H9 (cell line): ENCODE measurements at regions not wholly inside any gene's neighbourhood (a gene's known extent, or its start where the extent isn't known, plus 50 kb on each side); places are given as distances from the start of the nearest gene placed in this dataset.
"Not testable (repeated sequence)": the region's sequence is repeated elsewhere in the genome, so short reads cannot be mapped to it uniquely, and the experiment has no call there.

Source experiments
- DNase-seq: peaks from one replicate; pipeline ENCODE4 v3.0.0-alpha.2; 2017
- H2AFZ ChIP-seq: one replicate; pipeline ENCODE4 v1.6.1; 2013; ENCODE audit warnings: mild to moderate bottlenecking, low read length, control low read depth, moderate library complexity
- H2AK5ac ChIP-seq: 2 replicates; pipeline ENCODE4 v1.6.1; 2013; ENCODE audit warnings: low read length, control low read depth, mixed read lengths; ENCODE audit not compliant: insufficient read length
- H2BK120ac ChIP-seq: one replicate; pipeline ENCODE4 v1.6.1; 2013; ENCODE audit warnings: low read depth, mild to moderate bottlenecking, low read length, control low read depth, inconsistent platforms; ENCODE audit not compliant: poor library complexity, severe bottlenecking
- H2BK12ac ChIP-seq: 2 replicates; pipeline ENCODE4 v1.6.1; 2013; ENCODE audit warnings: low read length, control low read depth, mixed read lengths, low read depth; ENCODE audit not compliant: insufficient read length
- H2BK15ac ChIP-seq: 2 replicates; pipeline ENCODE4 v1.6.1; 2013; ENCODE audit warnings: low read depth, low read length, control low read depth
- H2BK20ac ChIP-seq: one replicate; pipeline ENCODE4 v1.6.1; 2013; ENCODE audit warnings: low read depth, mild to moderate bottlenecking, low read length, control low read depth, inconsistent platforms; ENCODE audit not compliant: poor library complexity, severe bottlenecking
- H2BK5ac ChIP-seq: 2 replicates; pipeline ENCODE4 v1.6.1; 2013; ENCODE audit warnings: low read length, control low read depth, mixed read lengths; ENCODE audit not compliant: insufficient read length
- H3K14ac ChIP-seq: 2 replicates; pipeline ENCODE4 v1.6.1; 2013; ENCODE audit warnings: low read length, control low read depth; ENCODE audit not compliant: insufficient read depth
- H3K18ac ChIP-seq: 2 replicates; pipeline ENCODE4 v1.6.1; 2013; ENCODE audit warnings: low read depth, mild to moderate bottlenecking, mixed read lengths, low read length, control low read depth; ENCODE audit not compliant: insufficient read length
- H3K23ac ChIP-seq: 2 replicates; pipeline ENCODE4 v1.6.1; 2013; ENCODE audit warnings: low read length, control low read depth, mixed read lengths, low read depth; ENCODE audit not compliant: insufficient read length
- H3K23me2 ChIP-seq: 2 replicates; pipeline ENCODE4 v1.6.1; 2013; ENCODE audit warnings: low read depth, mild to moderate bottlenecking, mixed read lengths, low read length, control low read depth; ENCODE audit not compliant: insufficient read length, poor library complexity, severe bottlenecking
- H3K27ac ChIP-seq: 2 replicates; pipeline ENCODE4 v1.5.1; 2013; ENCODE audit warnings: low read length, control low read depth, mixed read lengths, low read depth; ENCODE audit not compliant: insufficient read length
- H3K27me3 ChIP-seq: 2 replicates; pipeline ENCODE4 v1.6.1; 2013; ENCODE audit warnings: low read length, control low read depth, inconsistent platforms; ENCODE audit not compliant: insufficient read depth
- H3K4ac ChIP-seq: 2 replicates; pipeline ENCODE4 v1.6.1; 2013; ENCODE audit warnings: low read depth, mild to moderate bottlenecking, control low read depth, inconsistent platforms, low read length, moderate library complexity
- H3K4me1 ChIP-seq: 2 replicates; pipeline ENCODE4 v1.6.1; 2013; ENCODE audit warnings: low read length, control low read depth, inconsistent platforms; ENCODE audit not compliant: insufficient read depth
- H3K4me2 ChIP-seq: 2 replicates; pipeline ENCODE4 v1.6.1; 2013; ENCODE audit warnings: low read length, control low read depth, mixed read lengths; ENCODE audit not compliant: insufficient read length, insufficient read depth
- H3K56ac ChIP-seq: 2 replicates; pipeline ENCODE4 v1.6.1; 2013; ENCODE audit warnings: low read depth, mild to moderate bottlenecking, mixed read lengths, low read length, control low read depth; ENCODE audit not compliant: insufficient read length
- H3K79me1 ChIP-seq: 2 replicates; pipeline ENCODE4 v1.6.1; 2013; ENCODE audit warnings: low read depth, mild to moderate bottlenecking, moderate library complexity, low read length, control low read depth, inconsistent platforms; ENCODE audit not compliant: insufficient read depth, poor library complexity, severe bottlenecking
- H3K79me2 ChIP-seq: 2 replicates; pipeline ENCODE4 v1.6.1; 2013; ENCODE audit warnings: low read length, control low read depth, inconsistent platforms; ENCODE audit not compliant: insufficient read depth
- H3K9ac ChIP-seq: 2 replicates; pipeline ENCODE4 v1.6.1; 2013; ENCODE audit warnings: low read length, control low read depth, mixed read lengths; ENCODE audit not compliant: insufficient read length; ENCODE audit errors: extremely low read depth
- H3K9me3 ChIP-seq: one replicate; pipeline ENCODE4 v1.6.1; 2013; ENCODE audit warnings: low read depth, low read length, inconsistent platforms; ENCODE audit not compliant: control insufficient read depth
- H3T11ph ChIP-seq: one replicate; pipeline ENCODE4 v1.6.1; 2013; ENCODE audit warnings: mild to moderate bottlenecking, low read length, control low read depth, inconsistent platforms
- H4K20me1 ChIP-seq: one replicate; pipeline ENCODE4 v1.6.1; 2013; ENCODE audit not compliant: control insufficient read depth, insufficient read length, insufficient read depth
- H4K5ac ChIP-seq: 2 replicates; pipeline ENCODE4 v1.6.1; 2013; ENCODE audit warnings: low read depth, mild to moderate bottlenecking, mixed read lengths, low read length, control low read depth; ENCODE audit not compliant: insufficient read length
- H4K8ac ChIP-seq: replicated peaks from 2 replicates; pipeline ENCODE4 v1.6.1; 2013; ENCODE audit warnings: low read length, control low read depth, mixed read lengths, low read depth; ENCODE audit not compliant: insufficient read length
- H4K91ac ChIP-seq: 2 replicates; pipeline ENCODE4 v1.6.1; 2013; ENCODE audit warnings: low read depth, mild to moderate bottlenecking, moderate library complexity, mixed read lengths, low read length, control low read depth; ENCODE audit not compliant: insufficient read length
- H3K27ac Mint-ChIP-seq, 3 experiments: 2 replicates in 2 of 3; 3 replicates in 1 of 3; pipeline ENCODE4 v1.8.0; 2020 to 2021; ENCODE audit warnings: mixed read lengths in 3 of 3, mild to moderate bottlenecking in 1 of 3, moderate library complexity in 1 of 3
- H3K27me3 Mint-ChIP-seq: 2 replicates; pipeline ENCODE4 v1.8.0; 2021; ENCODE audit warnings: low read depth, mild to moderate bottlenecking, moderate library complexity, mixed read lengths
- H3K36me3 Mint-ChIP-seq, 3 experiments: 2 replicates in 2 of 3; 3 replicates in 1 of 3; pipeline ENCODE4 v1.8.0; 2020 to 2021; ENCODE audit warnings: low read depth in 3 of 3, mixed read lengths in 3 of 3; ENCODE audit not compliant: insufficient read depth in 1 of 3
- H3K4me1 Mint-ChIP-seq, 2 experiments: 2 replicates each; pipeline ENCODE4 v1.8.0; 2020; ENCODE audit warnings: mixed read lengths in 2 of 2
- H3K4me3 Mint-ChIP-seq, 2 experiments: 2 replicates in 1 of 2; 3 replicates in 1 of 2; pipeline ENCODE4 v1.8.0; 2020 to 2021; ENCODE audit warnings: mild to moderate bottlenecking in 2 of 2, mixed read lengths in 2 of 2, moderate library complexity in 1 of 2
- H3K9me3 Mint-ChIP-seq, 2 experiments: 2 replicates in 1 of 2; 3 replicates in 1 of 2; pipeline ENCODE4 v1.8.0; 2020; ENCODE audit warnings: mild to moderate bottlenecking in 2 of 2, mixed read lengths in 2 of 2, moderate library complexity in 1 of 2
- CTCF ChIP-seq: fragments of 200-600 bp; sonication (generic); conservative IDR thresholded peaks from 3 replicates; pipeline ENCODE4 v1.8.0; 2021; ENCODE audit warnings: antibody characterized with exemption, mild to moderate bottlenecking
- WGBS: extraction: QIAGEN DNeasy Blood & Tissue Kit; methylation state at CpG from one replicate; pipeline ENCODE4 v1.1.7; 2013; ENCODE audit warnings: missing lambda C conversion rate, low lambda C conversion rate, mixed read lengths; ENCODE audit not compliant: insufficient read length; ENCODE audit errors: extremely low coverage; 5-methylcytosine and 5-hydroxymethylcytosine counted together

GRCh38 chr5:83800201-83800600 lies 79.5 kb upstream of the HAPLN1 start:
- H4K8ac ChIP-seq = no peak overlapping the region
- no peak overlapping the region for H3K23ac ChIP-seq
- H3K36me3 Mint-ChIP-seq = peaks cover 2 to 12% (median 4%) of the 10 kb centered on the region in 3 experiments; a peak in 4 of 7 replicates
- H3K9me3 ChIP-seq = no peaks in the 10 kb centered on the region
- no peak overlapping the region for H3K4ac ChIP-seq
- no peak overlapping the region for H3T11ph ChIP-seq
- no CpG with 5 or more reads among the region's 2 CpGs for WGBS
- no peak overlapping the region for H3K4me3 Mint-ChIP-seq
- no peak overlapping the region for H2BK12ac ChIP-seq
- DNase-seq = no peak
- H3K14ac ChIP-seq = no peak overlapping the region
- H2AFZ ChIP-seq = no peak overlapping the region
- TF ChIP-seq CTCF = no peak
- H4K20me1 ChIP-seq = no peaks in the 10 kb centered on the region
- H2BK20ac ChIP-seq = no peak overlapping the region
- H3K9ac ChIP-seq = no peak overlapping the region
- H3K18ac ChIP-seq = no peak overlapping the region
- no peak overlapping the region for H3K56ac ChIP-seq
- H2BK15ac ChIP-seq = no peak overlapping the region
- H3K27me3 ChIP-seq = no peaks in the 10 kb centered on the region
- no peaks in the 10 kb centered on the region for H3K27me3 Mint-ChIP-seq
- H2AK5ac ChIP-seq = no peak overlapping the region
- no peak overlapping the region for H4K91ac ChIP-seq
- H3K23me2 ChIP-seq = no peaks in the 10 kb centered on the region
- H3K4me1 Mint-ChIP-seq = peaks cover 8 to 11% of the 10 kb centered on the region in 2 experiments; a peak in 3 of 4 replicates
- no peaks in the 10 kb centered on the region for H3K79me1 ChIP-seq
- no peak overlapping the region for H3K27ac Mint-ChIP-seq
- H2BK120ac ChIP-seq = no peak overlapping the region
- H3K4me1 ChIP-seq = no peaks in the 10 kb centered on the region
- no peak overlapping the region for H3K27ac ChIP-seq
- H3K9me3 Mint-ChIP-seq = peaks cover 4 to 16% of the 10 kb centered on the region in 2 experiments; a peak in 2 of 5 replicates
- H3K4me2 ChIP-seq = no peak overlapping the region
- no peaks in the 10 kb centered on the region for H3K79me2 ChIP-seq
- H2BK5ac ChIP-seq = no peak overlapping the region
- no peak overlapping the region for H4K5ac ChIP-seq

GRCh38 chr5:83799020-83799419 lies 78.4 kb upstream of the HAPLN1 start:
- H4K8ac ChIP-seq, H3K56ac ChIP-seq, H3K4me1 ChIP-seq, H2AK5ac ChIP-seq, H3T11ph ChIP-seq, H3K79me1 ChIP-seq, H3K27me3 Mint-ChIP-seq, H3K9me3 ChIP-seq, H2BK20ac ChIP-seq, H3K27ac ChIP-seq, H4K5ac ChIP-seq, H3K23me2 ChIP-seq, H2AFZ ChIP-seq, H3K79me2 ChIP-seq, H4K20me1 ChIP-seq, H3K27me3 ChIP-seq, H3K4ac ChIP-seq, H2BK15ac ChIP-seq, H3K9ac ChIP-seq, H4K91ac ChIP-seq, H2BK120ac ChIP-seq, H2BK5ac ChIP-seq, H3K4me2 ChIP-seq, H3K18ac ChIP-seq, H2BK12ac ChIP-seq, H3K23ac ChIP-seq, H3K14ac ChIP-seq, DNase-seq: not testable (repeated sequence)
- Mint-ChIP-seq H3K36me3 (peaks cover 2 to 12% (median 5%) of the 10 kb centered on the region in 3 experiments; a peak in 4 of 7 replicates), H3K4me3 (peak overlapping the region; percentile 25 to 58; a peak in 4 of 5 replicates), H3K9me3 (peaks cover 4 to 16% of the 10 kb centered on the region in 2 experiments; a peak in 2 of 5 replicates), H3K27ac (peak overlapping the region in 2 of 3 experiments; percentile 87 to 98; a peak in 4 of 7 replicates), H3K4me1 (peaks cover 8 to 11% of the 10 kb centered on the region in 2 experiments; a peak in 3 of 4 replicates)
- no CpG with 5 or more reads among the region's 11 CpGs for WGBS
